ENCODE measurements at regions not wholly inside any gene's neighbourhood (a gene's known extent, or its start where the extent isn't known, plus 50 kb on each side); places are given as distances from the start of the nearest gene placed in this dataset.
"Not testable (repeated sequence)": the region's sequence is repeated elsewhere in the genome, so short reads cannot be mapped to it uniquely, and the experiment has no call there.

DNA sequence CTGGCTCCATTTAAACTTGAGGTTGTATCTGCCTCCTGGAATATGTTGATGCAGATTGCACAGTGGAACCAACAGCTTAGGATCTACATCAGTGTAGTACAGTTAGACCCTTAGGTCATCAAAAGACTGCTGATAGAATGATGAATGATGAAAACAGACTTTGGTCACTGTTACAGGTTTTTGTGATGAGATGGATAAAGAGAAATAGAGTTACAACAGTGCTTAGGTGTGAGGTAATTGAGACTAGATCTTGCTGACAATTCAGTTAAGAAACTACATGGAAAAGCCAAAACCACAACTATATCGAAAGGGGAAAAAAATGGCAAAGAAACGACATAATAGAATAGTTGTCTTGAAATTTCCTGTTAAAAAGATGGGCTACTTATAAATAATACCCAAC is 145.7 kb upstream of the LMNTD1 start:
- Histone ChIP-seq H3K27ac (no peak overlapping the region), H3K9me3 (no peaks in the 10 kb centered on the region), H3K4me1 (no peaks in the 10 kb centered on the region), H3K27me3 (no peaks in the 10 kb centered on the region), H3K4me3 (no peak overlapping the region), H3K36me3 (no peaks in the 10 kb centered on the region)
- no peak for DNase-seq (ENCODE audit: low spot score in 2 of 2)
- TF ChIP-seq EP300 (IDR thresholded peaks at IDR 0.05), result no peak
- no peak for TF ChIP-seq POLR2A (IDR thresholded peaks at IDR 0.05)
- TF ChIP-seq POLR2AphosphoS5 (IDR thresholded peaks at IDR 0.05), result no peak
- TF ChIP-seq, protein P1, sequence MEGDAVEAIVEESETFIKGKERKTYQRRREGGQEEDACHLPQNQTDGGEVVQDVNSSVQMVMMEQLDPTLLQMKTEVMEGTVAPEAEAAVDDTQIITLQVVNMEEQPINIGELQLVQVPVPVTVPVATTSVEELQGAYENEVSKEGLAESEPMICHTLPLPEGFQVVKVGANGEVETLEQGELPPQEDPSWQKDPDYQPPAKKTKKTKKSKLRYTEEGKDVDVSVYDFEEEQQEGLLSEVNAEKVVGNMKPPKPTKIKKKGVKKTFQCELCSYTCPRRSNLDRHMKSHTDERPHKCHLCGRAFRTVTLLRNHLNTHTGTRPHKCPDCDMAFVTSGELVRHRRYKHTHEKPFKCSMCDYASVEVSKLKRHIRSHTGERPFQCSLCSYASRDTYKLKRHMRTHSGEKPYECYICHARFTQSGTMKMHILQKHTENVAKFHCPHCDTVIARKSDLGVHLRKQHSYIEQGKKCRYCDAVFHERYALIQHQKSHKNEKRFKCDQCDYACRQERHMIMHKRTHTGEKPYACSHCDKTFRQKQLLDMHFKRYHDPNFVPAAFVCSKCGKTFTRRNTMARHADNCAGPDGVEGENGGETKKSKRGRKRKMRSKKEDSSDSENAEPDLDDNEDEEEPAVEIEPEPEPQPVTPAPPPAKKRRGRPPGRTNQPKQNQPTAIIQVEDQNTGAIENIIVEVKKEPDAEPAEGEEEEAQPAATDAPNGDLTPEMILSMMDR (IDR thresholded peaks at IDR 0.05), result no peak
- 63% methylated on average over 2 of the region's 2 CpGs for WGBS

DNA sequence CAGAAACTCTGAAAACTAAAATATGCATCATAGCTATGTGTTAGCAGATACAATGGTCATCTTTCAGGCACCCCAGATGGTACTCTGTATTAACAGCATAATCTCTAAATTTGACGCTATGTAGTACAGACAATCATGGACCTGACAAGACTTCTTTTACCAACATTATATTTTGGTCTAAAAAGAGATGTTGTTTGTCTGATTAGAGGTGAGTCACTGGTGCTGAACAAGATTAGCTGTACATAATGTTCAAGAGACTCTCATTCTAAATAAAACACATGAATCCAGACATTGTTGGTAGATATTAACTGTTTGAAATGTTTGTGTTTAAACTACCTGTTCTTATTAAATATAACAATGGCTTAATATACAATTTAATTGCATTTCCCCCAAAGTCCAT is 146.4 kb upstream of the LMNTD1 start:
- no peak for DNase-seq (ENCODE audit: low spot score in 2 of 2)
- TF ChIP-seq, protein P1 (IDR thresholded peaks at IDR 0.05), result no peak
- TF ChIP-seq POLR2AphosphoS5 (IDR thresholded peaks at IDR 0.05) (no peak), EP300 (IDR thresholded peaks at IDR 0.05) (no peak), POLR2A (IDR thresholded peaks at IDR 0.05) (no peak)
- Histone ChIP-seq H3K9me3 (no peaks in the 10 kb centered on the region), H3K4me3 (no peak overlapping the region), H3K27me3 (no peaks in the 10 kb centered on the region), H3K36me3 (no peaks in the 10 kb centered on the region), H3K4me1 (no peaks in the 10 kb centered on the region), H3K27ac (no peak overlapping the region)
- 89% methylated on average over 1 of the region's 1 CpG for WGBS

DNA sequence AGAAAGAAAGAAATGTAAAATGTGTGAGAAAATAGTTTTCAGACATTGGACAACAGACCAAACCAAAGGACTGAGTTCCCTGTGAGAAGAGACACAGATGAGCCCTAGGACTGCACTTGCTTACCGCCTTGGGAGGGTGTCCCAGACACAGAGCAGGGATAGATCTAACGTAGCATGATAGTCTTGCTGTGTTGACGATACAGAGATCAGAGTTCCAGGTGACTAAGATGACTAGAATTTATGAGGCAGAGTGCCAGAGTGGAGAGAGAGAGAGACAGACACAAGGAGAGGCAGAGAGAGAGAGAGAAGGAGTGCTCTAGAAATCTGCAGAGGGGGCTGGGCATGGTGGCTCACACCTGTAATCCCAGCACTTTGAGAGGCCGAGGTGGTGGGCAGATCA is 148.2 kb upstream of the LMNTD1 start:
- Histone ChIP-seq H3K4me3 (no peak overlapping the region), H3K4me1 (no peaks in the 10 kb centered on the region), H3K9me3 (no peaks in the 10 kb centered on the region), H3K27ac (no peak overlapping the region), H3K27me3 (no peaks in the 10 kb centered on the region), H3K36me3 (no peaks in the 10 kb centered on the region)
- DNase-seq (ENCODE audit: low spot score in 2 of 2), result no peak
- WGBS, result 63% methylated on average over 4 of the region's 4 CpGs
- TF ChIP-seq, protein P1 (IDR thresholded peaks at IDR 0.05), result no peak
- no peak for TF ChIP-seq POLR2A (IDR thresholded peaks at IDR 0.05)
- no peak for TF ChIP-seq POLR2AphosphoS5 (IDR thresholded peaks at IDR 0.05)
- no peak for TF ChIP-seq EP300 (IDR thresholded peaks at IDR 0.05)

DNA sequence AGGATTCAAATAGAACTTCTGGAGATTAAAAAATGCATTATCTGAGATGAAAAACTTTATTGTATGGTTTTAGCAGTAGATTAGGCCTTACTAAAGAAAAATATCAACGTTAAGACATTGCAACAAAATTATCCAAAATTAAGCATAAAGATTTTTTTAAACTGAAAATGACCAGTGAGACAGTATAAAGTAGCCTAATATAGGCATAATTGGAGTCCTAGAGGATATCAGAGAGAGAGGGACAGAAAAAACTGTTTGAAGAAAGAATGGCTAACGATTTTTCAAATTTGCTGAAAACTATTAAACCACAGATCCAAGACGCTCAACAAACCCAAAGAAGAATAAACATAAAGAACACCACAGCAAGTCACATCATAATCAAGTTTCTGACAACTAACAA is 149.5 kb upstream of the LMNTD1 start:
- Histone ChIP-seq H3K27me3 (no peaks in the 10 kb centered on the region), H3K4me3 (no peak overlapping the region), H3K4me1 (no peaks in the 10 kb centered on the region), H3K36me3 (no peaks in the 10 kb centered on the region), H3K9me3 (peaks cover 5% of the 10 kb centered on the region), H3K27ac (no peak overlapping the region)
- no peak for DNase-seq (ENCODE audit: low spot score in 2 of 2)
- TF ChIP-seq POLR2A (IDR thresholded peaks at IDR 0.05), result no peak
- TF ChIP-seq, protein P1 (IDR thresholded peaks at IDR 0.05), result no peak
- TF ChIP-seq EP300 (IDR thresholded peaks at IDR 0.05), result no peak
- TF ChIP-seq POLR2AphosphoS5 (IDR thresholded peaks at IDR 0.05), result no peak
- WGBS, result 93% methylated on average over 3 of the region's 3 CpGs

DNA sequence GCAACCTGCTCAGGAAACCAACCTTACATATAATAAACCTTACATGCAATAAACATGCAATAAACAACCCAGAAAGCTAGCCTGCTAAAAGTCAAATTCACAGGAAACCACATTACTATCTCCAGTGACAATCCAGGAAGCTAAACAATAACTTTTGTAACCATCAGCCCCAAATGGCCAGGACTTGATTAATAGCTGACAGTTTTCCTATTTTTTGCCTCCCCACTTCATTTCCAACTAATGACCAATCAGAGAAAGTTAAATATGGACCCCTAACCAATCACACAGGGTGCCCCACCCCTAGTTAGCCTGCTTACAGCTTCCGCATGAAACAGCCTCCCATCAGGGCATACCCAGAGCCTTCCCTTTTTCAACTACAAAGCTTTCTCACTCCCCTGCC is 152.2 kb upstream of the LMNTD1 start:
- no peak for DNase-seq (ENCODE audit: low spot score in 2 of 2)
- no peaks in the 10 kb centered on the region for H3K27me3 ChIP-seq
- H3K36me3 ChIP-seq, result no peaks in the 10 kb centered on the region
- WGBS, result no CpG with 5 or more reads among the region's 1 CpG
- H3K27ac ChIP-seq, result no peak overlapping the region
- peaks cover 5% of the 10 kb centered on the region for H3K9me3 ChIP-seq
- TF ChIP-seq POLR2AphosphoS5 (IDR thresholded peaks at IDR 0.05) (no peak), POLR2A (IDR thresholded peaks at IDR 0.05) (no peak), EP300 (IDR thresholded peaks at IDR 0.05) (no peak)
- TF ChIP-seq, protein P1 (IDR thresholded peaks at IDR 0.05), result no peak
- no peaks in the 10 kb centered on the region for H3K4me1 ChIP-seq
- no peak overlapping the region for H3K4me3 ChIP-seq

DNA sequence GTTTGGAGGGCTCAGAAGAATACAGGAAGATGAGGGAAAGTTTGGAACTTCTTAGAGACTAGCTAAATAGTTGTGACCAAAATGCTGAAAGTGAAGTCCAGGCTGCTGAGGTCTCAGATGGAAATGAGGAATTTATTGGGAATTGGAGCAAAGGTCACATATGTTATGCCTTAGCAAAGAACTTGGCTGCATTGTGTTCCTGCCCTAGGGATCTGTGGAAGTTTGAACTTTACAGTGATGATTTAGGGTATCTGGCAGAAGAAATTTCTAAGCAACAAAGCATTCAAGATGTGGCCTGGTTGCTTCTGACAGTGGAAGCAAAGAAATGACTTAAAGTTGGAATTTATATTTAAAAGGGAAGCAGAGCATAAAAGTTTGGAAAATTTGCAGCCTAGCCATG is 153.6 kb upstream of the LMNTD1 start:
- H3K36me3 ChIP-seq; H3K27ac ChIP-seq; H3K27me3 ChIP-seq; H3K4me3 ChIP-seq; H3K4me1 ChIP-seq; DNase-seq (ENCODE audit: low spot score in 2 of 2): not testable (repeated sequence)
- peaks cover 13% of the 10 kb centered on the region for H3K9me3 ChIP-seq
